ENCODE measurements at regions not wholly inside any gene's neighbourhood (a gene's known extent, or its start where the extent isn't known, plus 50 kb on each side); places are given as distances from the start of the nearest gene placed in this dataset.

DNA sequence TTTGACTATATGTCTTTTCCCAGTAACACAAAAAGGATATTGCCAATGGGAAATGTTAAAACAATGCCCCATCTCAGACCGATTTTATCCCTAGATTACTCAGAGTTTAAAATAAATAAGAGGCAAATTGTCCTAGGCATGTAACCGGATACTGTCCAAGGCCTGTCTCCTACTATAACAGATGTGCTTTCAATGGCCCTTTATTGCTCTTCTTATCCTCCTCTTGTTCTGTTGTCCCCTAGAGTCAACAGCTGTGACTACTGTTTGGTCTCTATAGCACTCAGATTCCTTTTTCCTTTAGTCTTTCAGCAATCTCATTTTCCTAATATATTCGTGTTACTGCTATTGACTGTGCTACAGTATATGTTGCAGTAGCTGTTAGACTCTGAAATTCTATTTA lies 66.8 kb upstream of the PLS3 start:
- DNase-seq: no peak

- DNase-seq: no peak
These were observed 61.7 kb upstream of the PLS3 start for GRCh38 chrX:115499112-115499805.

DNA sequence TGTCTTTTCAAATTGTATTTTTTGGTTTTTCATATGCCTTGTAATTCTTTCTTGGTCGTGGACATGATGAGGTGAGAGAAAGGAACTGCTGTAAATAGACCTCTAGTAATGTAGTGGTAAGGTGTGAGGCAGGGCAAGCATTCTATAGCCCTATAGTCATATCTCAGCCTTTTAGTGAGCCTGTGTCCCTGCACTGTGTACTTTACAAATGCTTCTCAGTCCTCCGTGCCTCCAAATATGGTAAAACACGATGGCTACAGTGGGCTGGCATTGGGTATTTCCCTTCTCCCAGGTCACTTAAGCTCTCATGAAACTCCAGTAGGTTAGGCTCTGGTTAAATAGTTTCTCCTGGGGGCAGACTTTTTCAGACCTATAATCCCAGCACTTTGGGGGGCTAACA lies 57.9 kb upstream of the PLS3 start:
- no peak for DNase-seq

DNA sequence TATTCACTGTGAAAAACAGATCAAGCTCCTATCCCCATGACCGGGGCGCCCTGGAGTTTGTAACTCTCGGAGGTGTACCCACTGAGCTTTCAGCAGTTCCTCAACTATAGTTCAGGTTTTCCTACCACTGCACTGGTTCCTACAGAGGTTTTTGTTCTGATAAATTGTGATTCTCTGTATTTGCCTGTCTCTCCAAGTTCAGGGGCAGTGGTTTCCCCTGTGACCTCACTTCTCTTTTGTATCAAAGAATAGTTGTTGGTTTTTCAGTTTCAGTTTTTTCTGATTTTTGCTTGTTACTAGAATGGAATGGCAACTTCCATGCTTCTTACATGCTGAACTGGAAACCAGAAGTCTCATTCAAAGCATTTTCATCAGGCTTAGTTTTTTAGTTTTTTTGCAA lies 56.8 kb upstream of the PLS3 start:
- DNase-seq: no peak
